OCI-LY1 (cell line): ENCODE measurements at regions not wholly inside any gene's neighbourhood (a gene's known extent, or its start where the extent isn't known, plus 50 kb on each side); places are given as distances from the start of the nearest gene placed in this dataset.

Experiments used
- CTCF ChIP-seq: fragments of 200-600 bp; sonication (generic), shearing (Covaris generic); IDR thresholded peaks from 2 replicates; pipeline ENCODE4 v1.5.1; 2017; ENCODE audit warnings: mild to moderate bottlenecking, antibody characterized with exemption, low read length, moderate library complexity, mixed read lengths
- EZH2 ChIP-seq: fragments of 200-600 bp; sonication (generic), shearing (Covaris generic); IDR thresholded peaks from 2 replicates; pipeline ENCODE4 v1.8.0; 2017; ENCODE audit warnings: borderline replicate concordance, mixed run types, mild to moderate bottlenecking, antibody characterized with exemption, low read length, moderate library complexity, mixed read lengths

- TF ChIP-seq CTCF = no peak
- TF ChIP-seq EZH2 = no peak
Observed at GRCh38 chr22:34592123-34592740, 473.7 kb upstream of the ISX start.
